ENCODE measurements at regions not wholly inside any gene's neighbourhood (a gene's known extent, or its start where the extent isn't known, plus 50 kb on each side); places are given as distances from the start of the nearest gene placed in this dataset.
"Not testable (repeated sequence)": the region's sequence is repeated elsewhere in the genome, so short reads cannot be mapped to it uniquely, and the experiment has no call there.

DNA sequence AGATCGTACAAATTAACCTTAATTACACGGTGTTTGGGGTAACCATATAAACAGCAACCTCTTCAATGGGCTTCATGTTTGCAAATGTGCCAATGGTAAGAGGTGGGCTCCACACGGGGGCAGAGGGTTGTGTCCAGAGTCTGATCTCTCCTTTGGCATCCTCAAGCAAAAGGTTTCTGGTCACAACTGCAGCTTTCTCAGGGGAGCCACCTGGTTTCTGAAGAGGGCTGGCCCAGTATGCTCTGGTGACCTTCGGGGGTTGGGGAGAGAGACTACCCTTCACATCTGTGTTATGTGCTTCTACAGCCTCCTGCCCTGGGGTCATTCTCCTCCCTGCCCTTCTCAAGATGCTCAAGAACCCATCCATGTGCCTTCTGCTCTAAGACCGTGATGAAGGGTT is 259.6 kb downstream of the CRLF2 start:
- H3K36me3 Mint-ChIP-seq (ENCODE audit: low read depth): no peaks in the 10 kb centered on the region
- no peak overlapping the region for H3K4me3 Mint-ChIP-seq
- H3K4me1 Mint-ChIP-seq (ENCODE audit: low read depth): no peaks in the 10 kb centered on the region
- H3K27ac Mint-ChIP-seq: no peak overlapping the region
- no peaks in the 10 kb centered on the region for H3K27me3 Mint-ChIP-seq (ENCODE audit: low read depth)
- H3K9me3 Mint-ChIP-seq: peaks cover 9% of the 10 kb centered on the region

GRCh38 chrX:947262-947661 is 265.2 kb downstream of the CRLF2 start:
- H3K9me3 Mint-ChIP-seq: peaks cover 10% of the 10 kb centered on the region
- H3K27ac Mint-ChIP-seq; H3K4me1 Mint-ChIP-seq (ENCODE audit: low read depth): not testable (repeated sequence)

GRCh38 chrX:943035-943434 is 269.4 kb downstream of the CRLF2 start:
- no peaks in the 10 kb centered on the region for H3K4me1 Mint-ChIP-seq (ENCODE audit: low read depth)
- H3K9me3 Mint-ChIP-seq: peaks cover 8% of the 10 kb centered on the region
- no peak overlapping the region for H3K4me3 Mint-ChIP-seq
- H3K36me3 Mint-ChIP-seq (ENCODE audit: low read depth): no peaks in the 10 kb centered on the region
- no peak overlapping the region for H3K27ac Mint-ChIP-seq
- no peaks in the 10 kb centered on the region for H3K27me3 Mint-ChIP-seq (ENCODE audit: low read depth)

More at GRCh38 chrX:947262-947661, 265.2 kb downstream of the CRLF2 start:
- H3K4me3 Mint-ChIP-seq; H3K36me3 Mint-ChIP-seq (ENCODE audit: low read depth); H3K27me3 Mint-ChIP-seq (ENCODE audit: low read depth): not testable (repeated sequence)

DNA sequence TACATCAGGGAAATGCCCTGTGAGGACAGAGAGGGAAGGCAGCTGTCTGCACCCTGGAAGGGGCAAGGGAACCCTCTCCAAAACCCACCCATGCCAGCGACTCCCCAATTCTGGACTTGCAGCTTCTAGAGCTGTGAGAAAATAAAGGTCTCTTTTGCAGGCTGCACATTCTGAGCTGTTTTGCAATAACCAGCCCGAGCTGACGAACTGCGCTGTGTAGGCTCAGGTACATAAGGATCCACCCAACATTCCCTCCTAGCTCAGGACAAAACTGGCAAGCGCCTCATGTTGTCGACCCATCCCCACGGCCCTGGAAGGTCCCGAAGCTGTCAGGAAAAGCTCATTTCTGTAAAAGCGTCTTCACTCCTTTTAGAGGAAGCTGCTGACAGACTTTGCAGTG is 271.8 kb downstream of the CRLF2 start:
- no peaks in the 10 kb centered on the region for H3K9me3 Mint-ChIP-seq
- H3K4me3 Mint-ChIP-seq: no peak overlapping the region
- H3K4me1 Mint-ChIP-seq (ENCODE audit: low read depth): no peaks in the 10 kb centered on the region
- no peaks in the 10 kb centered on the region for H3K36me3 Mint-ChIP-seq (ENCODE audit: low read depth)
- no peak overlapping the region for H3K27ac Mint-ChIP-seq
- no peaks in the 10 kb centered on the region for H3K27me3 Mint-ChIP-seq (ENCODE audit: low read depth)

DNA sequence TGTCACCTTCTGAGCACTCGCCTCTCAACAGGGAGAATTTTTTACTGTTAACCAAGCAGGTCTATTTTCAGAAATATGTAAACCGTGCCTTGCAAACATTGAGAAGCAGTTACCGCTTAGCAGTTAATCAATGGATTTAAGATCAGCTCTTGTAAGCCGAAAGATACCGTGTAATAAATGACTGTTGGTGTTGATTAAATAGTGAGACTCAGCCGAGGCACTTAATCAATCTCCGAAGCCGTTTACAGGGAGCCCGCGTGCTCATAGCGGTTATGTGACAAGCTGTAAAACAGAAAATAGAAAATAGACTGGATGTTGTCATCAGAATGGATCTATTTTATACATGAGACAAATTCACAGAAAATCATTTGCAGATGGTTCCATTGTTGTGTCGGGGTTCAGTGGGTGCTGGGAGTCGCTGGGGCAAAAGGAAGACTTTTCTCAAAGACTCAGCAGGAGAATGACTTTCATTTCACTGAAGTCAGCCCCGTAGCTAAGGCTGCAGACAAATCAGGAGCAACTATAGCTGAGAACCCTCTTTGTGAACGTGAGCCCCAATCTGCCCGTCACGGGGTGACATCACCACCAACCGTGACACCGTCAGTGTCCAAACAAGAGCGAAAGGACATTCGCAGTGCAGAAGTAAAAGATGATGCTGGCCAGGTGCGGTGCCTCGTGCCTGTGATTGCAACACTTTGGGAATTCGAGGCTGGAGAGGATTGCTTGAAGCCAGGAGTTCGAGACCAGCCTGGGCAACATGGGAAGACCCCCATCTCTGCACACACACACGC is 275.3 kb downstream of the CRLF2 start:
- no peak overlapping the region for H3K4me3 Mint-ChIP-seq
- no peaks in the 10 kb centered on the region for H3K27me3 Mint-ChIP-seq (ENCODE audit: low read depth)
- H3K4me1 Mint-ChIP-seq (ENCODE audit: low read depth): no peaks in the 10 kb centered on the region
- H3K9me3 Mint-ChIP-seq: no peaks in the 10 kb centered on the region
- no peaks in the 10 kb centered on the region for H3K36me3 Mint-ChIP-seq (ENCODE audit: low read depth)
- H3K27ac Mint-ChIP-seq: no peak overlapping the region

- no peaks in the 10 kb centered on the region for H3K27me3 Mint-ChIP-seq (ENCODE audit: low read depth)
- H3K9me3 Mint-ChIP-seq: no peaks in the 10 kb centered on the region
- H3K4me3 Mint-ChIP-seq: no peak overlapping the region
- no peak overlapping the region for H3K27ac Mint-ChIP-seq
- no peaks in the 10 kb centered on the region for H3K4me1 Mint-ChIP-seq (ENCODE audit: low read depth)
- H3K36me3 Mint-ChIP-seq (ENCODE audit: low read depth): no peaks in the 10 kb centered on the region
Measured at GRCh38 chrX:933611-934010, 278.8 kb downstream of the CRLF2 start.

DNA sequence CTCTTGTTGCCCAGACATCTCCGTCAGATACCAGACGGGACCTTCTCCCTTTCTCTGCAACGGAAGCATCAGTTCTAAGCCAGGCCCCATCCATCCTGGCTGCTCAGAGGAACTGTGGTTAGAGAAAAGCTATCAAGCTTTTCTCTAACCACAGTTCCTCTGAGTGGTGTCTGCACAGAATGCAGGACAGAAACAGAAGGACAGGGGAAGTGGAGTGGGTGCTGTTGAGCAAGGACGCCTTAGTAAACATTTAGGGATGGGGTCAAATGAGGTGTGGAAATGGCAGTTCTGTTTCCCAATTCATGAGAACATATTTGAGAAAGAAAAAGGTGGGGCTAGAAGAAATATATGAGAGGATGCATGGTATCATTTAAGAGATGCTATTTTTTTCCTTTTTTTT is 283.8 kb downstream of the CRLF2 start:
- no peak overlapping the region for H3K27ac Mint-ChIP-seq
- no peaks in the 10 kb centered on the region for H3K4me1 Mint-ChIP-seq (ENCODE audit: low read depth)
- no peaks in the 10 kb centered on the region for H3K9me3 Mint-ChIP-seq
- H3K36me3 Mint-ChIP-seq (ENCODE audit: low read depth): no peaks in the 10 kb centered on the region
- H3K4me3 Mint-ChIP-seq: no peak overlapping the region
- H3K27me3 Mint-ChIP-seq (ENCODE audit: low read depth): no peaks in the 10 kb centered on the region

DNA sequence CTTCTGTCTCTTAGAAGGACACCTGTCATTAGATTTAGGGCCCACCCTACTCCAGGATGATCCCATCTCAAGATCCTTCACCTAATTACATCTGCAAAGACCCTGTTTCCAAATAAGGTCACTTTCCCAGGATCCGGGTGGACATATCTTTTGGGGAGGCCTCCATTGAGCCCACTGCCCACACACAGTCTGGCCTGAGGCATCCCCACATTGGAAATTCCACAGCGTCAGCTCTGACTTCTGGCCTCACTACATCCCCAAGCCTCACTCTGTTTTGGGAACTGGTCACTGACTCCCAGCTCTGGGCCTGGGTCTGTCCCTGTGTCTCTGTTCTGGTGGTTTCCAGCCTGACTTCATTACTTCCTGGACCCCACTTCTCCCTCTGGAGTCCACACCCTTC is 285.5 kb downstream of the CRLF2 start:
- no peak overlapping the region for H3K27ac Mint-ChIP-seq
- no peaks in the 10 kb centered on the region for H3K9me3 Mint-ChIP-seq
- no peaks in the 10 kb centered on the region for H3K4me1 Mint-ChIP-seq (ENCODE audit: low read depth)
- no peaks in the 10 kb centered on the region for H3K27me3 Mint-ChIP-seq (ENCODE audit: low read depth)
- H3K4me3 Mint-ChIP-seq: no peak overlapping the region
- H3K36me3 Mint-ChIP-seq (ENCODE audit: low read depth): no peaks in the 10 kb centered on the region

DNA sequence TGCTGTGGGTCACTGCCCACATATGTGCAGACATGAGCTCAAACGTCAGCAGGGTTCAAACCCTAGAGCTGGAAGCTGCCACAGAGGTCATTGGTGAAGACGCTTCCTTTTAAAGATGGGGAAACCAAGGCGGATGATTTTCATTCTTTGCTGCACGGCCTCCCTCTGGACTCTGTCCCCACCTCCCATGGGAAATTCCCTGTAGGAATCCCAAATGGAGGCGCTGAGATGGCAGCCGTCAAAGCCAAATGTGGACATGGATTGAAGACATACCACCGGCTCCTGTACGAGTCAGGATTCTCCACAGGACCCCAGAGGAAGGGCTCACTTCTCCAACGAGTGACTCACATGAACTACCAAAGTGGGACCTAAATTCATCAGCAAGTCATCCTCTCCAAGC is 286.4 kb downstream of the CRLF2 start:
- Mint-ChIP-seq H3K36me3 (ENCODE audit: low read depth) (no peaks in the 10 kb centered on the region), H3K4me3 (no peak overlapping the region), H3K4me1 (ENCODE audit: low read depth) (no peaks in the 10 kb centered on the region), H3K9me3 (no peaks in the 10 kb centered on the region), H3K27ac (no peak overlapping the region), H3K27me3 (ENCODE audit: low read depth) (no peaks in the 10 kb centered on the region)

- H3K27ac Mint-ChIP-seq: no peak overlapping the region
- no peaks in the 10 kb centered on the region for H3K36me3 Mint-ChIP-seq (ENCODE audit: low read depth)
- H3K4me3 Mint-ChIP-seq: no peak overlapping the region
- no peaks in the 10 kb centered on the region for H3K4me1 Mint-ChIP-seq (ENCODE audit: low read depth)
- no peaks in the 10 kb centered on the region for H3K27me3 Mint-ChIP-seq (ENCODE audit: low read depth)
- no peaks in the 10 kb centered on the region for H3K9me3 Mint-ChIP-seq
Measured at GRCh38 chrX:925652-926061, 286.8 kb downstream of the CRLF2 start.

DNA sequence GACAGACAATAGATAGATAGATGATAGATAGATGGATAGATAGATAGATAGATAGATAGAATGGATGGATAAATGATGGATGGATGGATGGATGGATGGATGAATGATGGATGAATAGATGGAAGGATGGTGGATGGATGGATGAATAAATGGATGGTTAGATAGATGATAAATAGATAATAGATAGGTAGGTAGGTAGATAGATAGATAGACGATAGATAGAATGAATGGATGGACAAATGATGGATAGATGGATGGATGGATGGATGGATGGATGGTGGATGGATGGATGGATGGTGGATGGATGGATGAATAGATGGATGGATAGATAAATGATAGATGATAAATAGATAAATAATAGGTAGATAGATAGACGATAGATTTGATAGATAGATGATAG is 287.4 kb downstream of the CRLF2 start:
- Mint-ChIP-seq H3K4me3 (no peak overlapping the region), H3K9me3 (no peaks in the 10 kb centered on the region), H3K27me3 (ENCODE audit: low read depth) (no peaks in the 10 kb centered on the region), H3K36me3 (ENCODE audit: low read depth) (no peaks in the 10 kb centered on the region), H3K27ac (no peak overlapping the region), H3K4me1 (ENCODE audit: low read depth) (no peaks in the 10 kb centered on the region)

GRCh38 chrX:924017-924416 is 288.4 kb downstream of the CRLF2 start:
- Mint-ChIP-seq H3K4me1 (ENCODE audit: low read depth) (no peaks in the 10 kb centered on the region), H3K4me3 (no peak overlapping the region), H3K27ac (no peak overlapping the region), H3K9me3 (no peaks in the 10 kb centered on the region), H3K27me3 (ENCODE audit: low read depth) (no peaks in the 10 kb centered on the region), H3K36me3 (ENCODE audit: low read depth) (no peaks in the 10 kb centered on the region)

DNA sequence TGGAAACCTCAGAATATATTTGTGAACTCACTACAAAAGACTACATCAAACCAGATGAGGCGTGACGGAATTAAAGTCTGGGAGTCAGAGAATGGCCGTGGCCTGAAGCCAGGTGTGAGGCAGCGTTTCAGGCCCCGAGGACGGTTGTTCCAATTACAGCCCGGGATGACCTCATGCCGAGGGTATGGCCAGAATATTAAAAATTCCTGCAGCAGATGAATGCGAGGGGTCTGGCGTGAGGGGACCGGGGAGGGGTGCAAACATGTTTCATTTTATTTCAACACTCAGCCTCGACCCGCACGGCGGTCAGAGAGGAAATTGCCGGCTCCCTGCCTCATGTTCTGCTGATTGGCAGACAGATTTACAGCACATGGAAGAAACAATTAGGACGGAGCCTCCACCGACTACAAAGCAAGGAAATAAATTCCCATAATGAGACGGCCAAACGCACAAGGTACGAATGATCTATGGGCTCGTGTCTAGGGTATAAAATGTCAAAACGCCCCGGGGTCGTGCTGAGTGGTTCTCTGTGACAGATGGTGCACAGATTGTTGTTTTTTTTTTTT is 289.7 kb downstream of the SHOX start:
- Mint-ChIP-seq H3K27me3 (ENCODE audit: low read depth) (no peaks in the 10 kb centered on the region), H3K4me1 (ENCODE audit: low read depth) (no peaks in the 10 kb centered on the region), H3K4me3 (no peak overlapping the region), H3K9me3 (no peaks in the 10 kb centered on the region), H3K36me3 (ENCODE audit: low read depth) (no peaks in the 10 kb centered on the region), H3K27ac (no peak overlapping the region)

DNA sequence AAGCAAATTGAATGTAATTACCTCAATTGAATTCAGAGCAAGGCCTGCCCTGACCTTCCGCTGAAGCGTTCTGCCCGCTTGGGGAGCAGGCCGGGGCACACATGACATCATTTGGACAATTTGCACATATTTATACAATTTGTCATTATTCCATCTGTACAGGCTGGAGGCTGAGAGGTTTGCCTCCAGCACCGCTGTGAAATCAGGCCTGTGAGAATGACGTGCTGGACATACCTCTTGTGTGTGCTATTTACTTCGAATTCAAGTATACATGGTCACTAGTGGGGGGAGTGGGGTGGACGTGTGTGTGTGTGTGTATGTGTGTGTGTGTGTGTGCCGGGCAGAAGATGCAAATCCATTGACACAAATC is 285.6 kb downstream of the SHOX start:
- Mint-ChIP-seq H3K9me3 (peaks cover 12% of the 10 kb centered on the region), H3K27me3 (ENCODE audit: low read depth) (no peaks in the 10 kb centered on the region), H3K4me3 (no peak overlapping the region), H3K4me1 (ENCODE audit: low read depth) (no peaks in the 10 kb centered on the region), H3K27ac (no peak overlapping the region), H3K36me3 (ENCODE audit: low read depth) (no peaks in the 10 kb centered on the region)

- H3K9me3 Mint-ChIP-seq: peaks cover 12% of the 10 kb centered on the region
- H3K27ac Mint-ChIP-seq: no peak overlapping the region
- no peak overlapping the region for H3K4me3 Mint-ChIP-seq
- no peaks in the 10 kb centered on the region for H3K4me1 Mint-ChIP-seq (ENCODE audit: low read depth)
- H3K36me3 Mint-ChIP-seq (ENCODE audit: low read depth): no peaks in the 10 kb centered on the region
- no peaks in the 10 kb centered on the region for H3K27me3 Mint-ChIP-seq (ENCODE audit: low read depth)
Measured at GRCh38 chrX:915427-916229, 285.0 kb downstream of the SHOX start.

All from T-helper 1 cell treated with Interleukin-12 subunit alpha and Interleukin-12 subunit beta and Interleukin-4 antibody, amounts not matched to agents 30 μg/mL and 1 μg/mL, for 36 hours (primary cell).